Heart left ventricle (tissue), 13 donors: ENCODE measurements at regions not wholly inside any gene's neighbourhood (a gene's known extent, or its start where the extent isn't known, plus 50 kb on each side); places are given as distances from the start of the nearest gene placed in this dataset.

Source experiments
- CTCF ChIP-seq, 12 donors: fragments of 200-600 bp; sonication (generic) in 4 of 12; IDR thresholded peaks; one replicate each; pipeline versions ENCODE4 v1.5.0 to v1.8.0; 2018 to 2022; ENCODE audit warnings: antibody characterized with exemption in 12 of 12, mild to moderate bottlenecking in 5 of 12
- POLR2A ChIP-seq, 2 donors: fragments of 450-650 bp; IDR thresholded peaks; one replicate each; pipeline ENCODE4 v1.6.1; 2017; ENCODE audit warnings: antibody characterized with exemption in 2 of 2, mild to moderate bottlenecking in 2 of 2, moderate library complexity in 2 of 2
- donor health status: ischemic (EF 13 %, LVEDD 7.1; RV severe dilation, severe dysfunction).
- donor health status: DM: no; HTN: yes; CAD: no.
- donor health status: DM: no; HTN: no; CAD: no.
- donor health status: ischemic (EF 25% LVEDD 6.9; RV normal size, moderate dysfunction).
- donor health status: ischemic (EF 25% LVEDD 5.7; RV mildly dilated, moderate dysfunction).
- donor health status: ischemic (EF 35%, LVEDD 5.7; RV mildly dilated, moderate dysfunction).
- donor health status: nonischemic (EF 11% LVEDD 7.7; RV severe dilation, severe dysfunction).
- donor health status: DM: yes; HTN: yes; CAD: no.
- donor health status: PGD.
- donor health status: ischemic (EF 29% LVEDD 5.4; RV normal size, mild dysfunction).
- donor health status: nonischemic (EF 23%, LVEDD 6.1; RV moderate dilation, normal function).

DNA sequence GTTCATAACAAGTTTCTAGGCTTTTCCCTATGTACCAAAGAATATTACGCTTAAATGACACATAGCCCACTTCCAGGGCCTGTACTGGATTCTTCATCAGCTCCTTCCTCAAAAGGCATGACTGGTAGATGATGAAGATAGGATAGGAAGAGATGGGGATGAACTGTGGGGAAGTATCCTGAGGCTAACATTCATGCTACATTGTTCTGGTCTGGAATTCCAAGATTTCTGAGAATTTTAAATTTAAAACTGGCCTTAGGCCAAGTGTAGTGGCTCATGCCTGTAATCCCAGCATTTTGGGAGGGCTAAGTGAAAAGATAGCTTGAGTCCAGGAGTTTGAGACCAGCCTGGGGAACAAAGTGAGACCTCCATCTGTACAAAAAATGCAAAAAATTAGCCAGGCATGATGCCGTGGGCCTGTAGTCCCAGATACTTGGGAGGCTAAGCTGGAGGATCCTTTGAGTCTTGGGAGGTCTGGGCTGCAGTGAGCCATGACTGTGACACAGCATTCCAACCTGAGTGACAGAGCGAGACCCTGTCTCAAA is 160.1 kb upstream of the PLAAT1 start:
- no peak for TF ChIP-seq CTCF (IDR thresholded peaks at IDR 0.05)
- TF ChIP-seq POLR2A (IDR thresholded peaks at IDR 0.05): no peak
